Erythroblast (primary cell): ENCODE measurements at regions not wholly inside any gene's neighbourhood (a gene's known extent, or its start where the extent isn't known, plus 50 kb on each side); places are given as distances from the start of the nearest gene placed in this dataset.

Experiments
- GATA1 ChIP-seq: IDR thresholded peaks from 2 replicates; pipeline ENCODE4 v1.6.1; 2011; ENCODE audit warnings: low read depth, mild to moderate bottlenecking, control low read depth, low read length, moderate library complexity
- POLR2A ChIP-seq: IDR thresholded peaks from 2 replicates; pipeline ENCODE4 v1.6.1; 2011; ENCODE audit warnings: mild to moderate bottlenecking, low read length

DNA sequence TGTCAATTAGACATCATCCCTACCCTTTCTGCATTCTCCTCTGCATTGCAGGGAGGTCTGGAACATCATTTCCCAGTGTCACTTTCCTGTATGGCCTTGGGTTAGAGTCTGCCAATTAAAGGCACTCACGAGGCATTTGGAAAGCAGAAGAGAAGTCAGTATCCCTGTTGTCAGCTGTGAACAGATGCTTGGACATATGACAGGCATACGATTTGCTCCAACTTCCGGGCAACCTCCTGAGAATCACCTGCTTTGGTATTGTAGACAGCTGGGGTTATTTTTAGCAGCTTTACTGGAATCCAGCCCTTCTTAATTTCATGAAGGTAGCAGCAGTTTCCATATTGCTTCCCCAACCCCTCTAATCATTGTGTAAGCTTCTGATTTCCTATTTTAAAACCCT lies 88.7 kb upstream of the DHRS4 start:
- TF ChIP-seq POLR2A = no peak
- no peak for TF ChIP-seq GATA1
